T-helper 2 cell treated with Interferon-gamma antibody and Interleukin-4, amounts not matched to agents 100 ng/mL and 5 ng/mL, for 36 hours (primary cell): ENCODE measurements at regions not wholly inside any gene's neighbourhood (a gene's known extent, or its start where the extent isn't known, plus 50 kb on each side); places are given as distances from the start of the nearest gene placed in this dataset.

Source experiments
- intact Hi-C: fragments of 100-400 bp; cut with micrococcal nuclease; formaldehyde crosslinking; loops from one replicate; pipeline ENCODE4 v1.15.1; 2023

DNA sequence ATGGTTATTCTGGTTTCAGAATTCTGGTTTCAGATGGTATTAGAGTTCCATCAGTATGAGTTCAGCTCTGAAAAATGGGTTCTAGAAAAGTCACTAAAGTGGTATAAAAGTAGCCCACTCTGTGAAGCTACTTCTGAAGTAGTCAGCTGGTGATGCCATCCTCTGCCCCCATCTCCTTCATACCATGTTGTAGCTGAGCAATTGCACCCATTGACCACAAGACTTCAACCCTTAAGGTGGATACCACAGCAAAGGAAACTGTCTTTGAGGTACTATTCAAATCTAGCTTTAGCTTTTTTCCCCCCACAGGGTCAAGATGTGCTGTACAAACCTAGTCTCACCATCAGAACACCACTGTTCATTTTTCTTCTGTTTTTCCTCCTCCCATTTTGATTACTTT lies 444.9 kb downstream of the DMAC1 start:
- intact Hi-C loops = no loop called here

DNA sequence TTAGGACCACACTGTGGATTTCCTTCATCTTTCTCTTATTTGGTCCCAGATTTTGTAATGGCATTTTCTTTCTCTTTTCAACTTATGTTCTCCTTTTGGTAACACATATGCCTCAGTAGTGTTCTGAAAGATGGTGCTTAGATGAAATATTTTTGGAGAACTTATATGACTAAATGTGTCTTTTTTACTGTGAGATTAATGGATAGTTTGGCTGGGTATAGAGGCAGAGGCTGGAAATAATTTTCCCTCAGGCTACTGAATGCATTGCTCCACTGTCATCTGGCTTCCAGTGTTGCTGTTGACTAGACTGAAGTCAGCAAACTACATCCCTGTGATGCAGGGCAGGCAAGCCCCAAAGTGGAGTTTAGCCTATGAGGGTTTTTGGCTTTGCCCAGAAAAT lies 450.9 kb downstream of the DMAC1 start:
- intact Hi-C loops = no loop called here

DNA sequence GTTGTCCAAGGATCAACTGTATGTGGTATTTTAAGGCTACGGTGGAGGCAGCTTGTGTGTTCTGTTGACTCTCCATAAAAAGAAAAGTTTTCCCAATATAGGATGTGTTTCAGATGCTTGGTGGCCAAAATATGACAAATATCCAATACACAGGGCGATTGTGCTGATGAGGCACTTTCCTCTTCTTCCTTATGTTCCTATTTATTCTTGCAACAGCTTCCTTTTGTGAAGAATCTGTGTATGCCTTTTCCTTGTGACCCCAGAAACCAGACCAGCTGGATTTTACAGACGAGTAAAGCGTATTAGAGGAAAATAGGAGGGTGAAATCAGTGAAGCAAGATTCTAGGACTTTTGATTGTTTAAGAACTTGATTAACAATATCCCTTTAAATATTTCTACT lies 452.0 kb downstream of the DMAC1 start:
- intact Hi-C loops = no loop called here

DNA sequence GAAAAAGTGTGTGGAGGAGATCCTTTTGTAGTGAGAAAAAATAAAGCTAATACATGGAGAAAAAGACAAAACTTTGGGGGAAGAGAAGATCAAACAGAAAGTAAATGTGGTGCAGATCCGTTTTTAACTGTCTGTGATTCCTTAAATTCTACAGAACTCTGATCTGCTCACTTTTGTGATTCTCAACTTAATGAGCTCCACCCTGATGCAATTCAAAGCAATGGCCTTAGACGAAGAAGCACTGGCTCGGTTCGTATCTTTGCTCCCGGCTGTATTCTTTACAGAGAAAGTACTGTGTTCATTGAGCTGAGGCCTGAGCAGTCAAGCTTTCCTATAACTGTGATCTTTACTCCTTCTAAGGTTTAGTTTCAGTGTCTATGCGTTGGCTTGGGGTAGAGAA lies 453.4 kb downstream of the DMAC1 start:
- intact Hi-C loops = no loop called here

DNA sequence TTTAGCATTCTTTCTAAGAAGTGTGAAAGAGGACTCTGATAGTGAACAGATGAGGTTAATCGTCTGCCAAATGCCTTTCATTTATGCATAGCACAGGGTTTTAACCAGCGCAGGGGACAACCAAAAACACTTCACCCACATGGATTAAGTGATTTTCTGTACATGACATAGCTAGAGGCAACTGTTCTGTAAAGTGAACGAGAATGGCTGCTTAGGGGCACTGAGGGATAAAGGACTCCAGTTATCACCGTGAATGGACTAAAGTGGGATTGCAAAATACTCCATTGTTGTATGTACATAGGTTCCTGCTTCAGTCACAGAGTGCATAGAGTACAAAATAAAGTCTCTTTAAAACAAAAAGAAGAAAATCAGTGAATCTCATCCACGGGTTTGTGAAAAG lies 456.8 kb downstream of the DMAC1 start:
- intact Hi-C loops = no loop called here

DNA sequence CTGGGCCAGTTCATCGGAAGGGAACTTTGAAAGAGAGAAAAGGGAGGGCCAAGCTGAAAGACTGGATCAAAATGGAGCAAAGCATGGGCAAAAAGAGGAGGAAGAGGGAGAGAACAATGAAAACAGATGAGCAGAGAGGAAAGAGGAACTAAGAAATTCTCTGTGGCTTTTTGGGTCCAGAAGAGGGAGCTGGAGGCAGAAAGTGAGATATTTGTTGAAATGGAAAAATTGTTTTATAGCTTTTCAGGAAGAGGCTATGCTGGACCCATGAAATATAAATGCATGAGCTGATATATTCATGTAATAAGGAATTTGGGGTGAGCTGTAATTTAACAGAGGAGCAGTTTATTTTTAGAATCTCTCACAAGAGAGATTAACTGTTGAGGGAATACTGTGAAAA lies 457.3 kb downstream of the DMAC1 start:
- intact Hi-C loops = no loop called here

DNA sequence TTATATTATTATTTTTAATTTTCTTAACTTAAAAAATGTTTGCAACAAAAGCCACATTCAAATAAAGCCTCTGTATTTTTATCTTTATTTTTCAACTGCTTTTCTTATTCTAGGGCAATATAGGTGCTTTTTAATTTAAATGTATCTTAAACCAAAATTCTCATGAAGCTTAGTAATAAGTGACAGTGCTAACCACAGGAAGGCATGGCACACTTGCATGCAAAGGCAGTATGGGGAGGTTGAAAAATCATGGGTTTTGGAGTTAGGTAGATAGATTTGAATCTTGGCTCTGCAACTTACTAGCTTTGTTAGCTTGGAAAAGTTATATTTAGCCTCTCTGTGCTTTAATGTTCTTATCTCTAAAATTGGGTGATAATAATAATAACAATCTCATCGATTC lies 458.0 kb downstream of the DMAC1 start:
- intact Hi-C loops = no loop called here

DNA sequence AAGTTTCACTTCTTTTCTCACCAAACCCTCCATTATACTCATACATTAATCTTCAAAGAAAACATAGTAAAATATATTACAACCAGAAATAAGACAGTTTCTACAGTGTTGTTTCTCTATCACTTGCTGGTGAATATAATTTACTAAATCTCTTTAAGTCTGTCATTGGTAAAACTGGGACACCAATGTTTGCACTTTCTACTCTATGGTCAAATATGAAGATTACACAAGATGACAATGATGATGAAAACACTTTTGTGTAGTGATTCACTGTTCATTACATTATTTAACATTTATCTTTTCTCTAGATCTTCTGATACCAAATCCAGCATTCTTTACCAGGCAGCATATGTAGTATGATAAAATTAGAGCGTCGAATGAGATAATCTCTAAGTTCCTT lies 459.1 kb downstream of the DMAC1 start:
- intact Hi-C loops = no loop called here

DNA sequence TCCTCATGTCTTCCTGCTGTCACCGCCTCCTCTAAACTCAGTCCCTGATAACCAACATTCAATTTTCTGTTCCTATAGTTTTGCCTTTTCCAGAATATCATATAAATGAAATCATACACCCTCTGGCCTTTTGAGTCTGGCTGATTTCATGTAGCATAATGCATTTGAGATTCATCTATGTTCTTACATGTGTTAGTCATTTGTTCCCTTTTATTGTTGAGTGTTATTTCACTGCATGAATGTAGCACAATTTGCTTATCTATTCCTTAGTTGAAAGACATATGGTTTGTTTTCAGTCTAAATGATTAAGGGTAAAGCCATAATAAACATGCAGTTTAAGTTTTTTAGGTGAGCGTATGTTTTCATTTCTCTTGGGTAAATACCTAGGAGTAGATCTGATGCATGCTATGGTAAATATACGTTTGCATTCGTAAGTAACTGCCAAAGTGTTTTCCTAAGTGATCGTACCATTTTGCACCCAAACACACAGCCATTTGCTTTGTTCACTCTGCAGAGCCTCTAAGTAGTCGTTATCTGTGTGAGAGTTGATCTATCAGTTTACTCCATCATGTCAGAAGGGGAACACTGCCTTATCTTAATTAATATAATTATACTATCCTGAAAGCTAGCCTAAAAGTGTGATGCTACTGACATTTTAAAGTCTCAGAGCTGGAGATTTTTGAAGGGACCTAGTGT lies 460.8 kb downstream of the DMAC1 start:
- intact Hi-C loops = no loop called here

DNA sequence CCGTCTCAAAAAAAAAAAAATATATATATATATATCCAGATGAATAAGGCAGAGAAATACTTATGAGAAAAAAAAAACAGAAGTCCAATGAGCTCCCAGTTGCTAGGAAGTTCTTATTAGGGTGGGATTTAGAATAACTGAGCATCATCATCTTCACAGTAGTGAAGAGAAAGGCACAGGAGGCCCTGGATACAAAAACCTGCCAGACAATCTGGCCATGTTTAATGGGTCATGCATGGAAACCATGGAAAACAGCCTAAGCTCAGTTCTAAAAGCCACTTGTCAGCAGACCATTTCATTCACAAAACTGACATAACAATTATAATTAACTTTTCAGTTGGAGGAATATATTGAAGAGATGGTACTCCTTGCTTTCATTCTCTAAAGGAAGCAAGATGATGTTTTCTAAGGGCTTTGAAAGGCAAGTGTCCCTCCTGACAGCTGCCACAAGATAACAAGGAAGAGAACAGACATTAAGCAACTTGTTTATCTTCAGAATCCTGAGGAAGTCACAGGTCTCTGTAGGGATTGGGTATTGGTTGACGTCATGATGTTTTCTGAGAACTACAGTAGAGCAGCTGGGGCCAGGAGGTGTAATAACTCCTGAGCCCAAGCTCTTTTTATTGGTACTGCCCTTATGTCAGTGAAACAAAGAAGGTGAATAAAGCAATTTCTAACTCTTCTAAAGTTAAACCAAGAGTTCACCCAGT lies 463.1 kb downstream of the DMAC1 start:
- intact Hi-C loops = no loop called here

DNA sequence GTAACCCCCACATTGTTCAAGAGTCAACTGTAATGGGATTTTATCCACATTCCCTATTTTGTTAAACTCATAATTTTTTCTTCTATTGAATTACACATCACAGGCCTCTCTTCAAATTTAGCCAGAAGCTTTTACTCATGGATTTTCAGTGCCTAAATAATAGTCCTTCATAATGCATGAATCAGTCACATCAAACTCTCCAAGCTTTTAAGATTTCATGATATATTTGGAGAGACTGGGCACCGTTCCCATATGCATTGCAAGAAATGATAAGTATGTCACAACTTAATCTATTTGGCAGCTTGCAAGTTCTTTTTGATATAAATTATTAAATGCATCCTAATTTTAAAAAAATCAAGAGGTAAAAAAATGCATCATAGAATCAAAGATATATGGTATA lies 465.9 kb downstream of the DMAC1 start:
- intact Hi-C loops = no loop called here

DNA sequence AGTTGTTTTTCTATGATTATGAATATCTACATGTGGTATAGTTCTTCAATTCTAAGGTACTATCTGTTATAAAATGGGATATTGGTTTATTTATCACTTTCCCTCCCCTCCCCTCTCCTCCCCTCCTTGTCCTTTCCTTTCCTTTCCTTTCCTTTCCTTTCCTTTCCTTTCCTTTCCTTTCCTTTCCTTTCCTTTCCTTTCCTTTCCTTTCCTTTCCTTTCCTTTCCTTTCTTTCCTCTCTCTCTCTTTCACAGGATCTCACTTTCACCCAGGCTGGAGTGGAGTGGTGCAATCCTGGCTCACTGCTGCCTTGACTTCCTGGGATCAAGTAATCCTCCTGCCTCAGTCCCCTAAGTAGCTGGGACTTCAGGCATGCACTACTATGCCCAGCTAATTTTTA lies 466.8 kb downstream of the DMAC1 start:
- intact Hi-C loops = no loop called here

DNA sequence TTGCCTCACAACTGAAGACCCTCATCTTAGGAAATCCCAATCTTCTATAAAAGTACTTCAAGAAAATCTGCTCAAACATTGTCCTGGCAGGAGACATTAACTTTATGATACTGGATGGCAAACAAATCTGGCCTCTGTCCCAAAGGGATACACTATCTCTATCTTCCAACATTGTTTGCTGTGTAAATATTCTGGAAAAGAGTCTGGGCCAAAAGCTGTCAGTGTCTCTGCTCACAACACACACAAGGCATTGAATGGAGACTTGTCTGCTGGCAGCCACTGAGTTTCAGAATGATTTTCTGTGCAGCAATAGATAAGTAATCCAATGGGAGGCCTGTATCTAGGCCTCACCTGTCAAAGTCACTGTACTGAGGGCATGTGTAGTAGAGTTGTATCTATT lies 471.1 kb downstream of the DMAC1 start:
- intact Hi-C loops = no loop called here

DNA sequence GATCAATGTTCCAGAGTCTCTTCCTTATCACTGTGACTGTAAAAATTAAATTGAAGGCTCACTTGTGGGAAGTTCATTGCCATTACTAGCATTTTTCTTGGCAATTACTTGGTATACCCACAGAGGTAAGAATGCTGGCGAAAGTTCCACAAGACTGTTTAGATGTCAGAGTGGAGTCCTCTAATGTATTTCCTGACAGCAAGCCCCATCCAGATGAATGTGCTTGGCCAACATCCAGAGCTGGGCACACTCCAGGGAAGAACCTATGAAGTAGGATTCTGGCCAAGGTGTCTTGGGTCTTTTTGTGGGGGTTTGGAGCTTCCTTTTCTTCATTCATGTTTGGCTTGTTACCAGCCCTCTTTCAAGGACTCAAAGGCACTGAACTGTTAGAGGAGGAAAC lies 473.6 kb downstream of the DMAC1 start:
- intact Hi-C loops = no loop called here

DNA sequence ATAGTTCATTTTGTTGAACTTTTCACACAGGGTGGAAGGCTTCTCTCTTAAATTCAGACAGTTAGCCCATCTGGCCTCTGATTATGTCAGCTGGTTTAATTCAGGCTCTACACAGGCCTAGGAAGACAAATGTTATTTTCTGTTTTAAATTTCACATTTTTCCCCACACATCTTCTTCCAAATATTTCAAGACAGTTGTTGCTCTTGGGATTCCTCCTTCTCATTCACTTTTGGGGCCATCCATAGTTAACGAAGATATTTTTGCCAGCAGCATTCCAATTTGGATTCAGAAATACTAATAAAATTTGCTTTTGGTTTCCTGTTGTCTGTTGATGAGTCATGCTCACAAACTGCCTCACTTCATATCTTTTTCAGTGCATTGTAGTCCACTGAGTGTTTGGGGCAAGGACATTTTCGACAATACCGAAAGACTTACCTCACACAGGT lies 475.4 kb downstream of the DMAC1 start:
- intact Hi-C loops = no loop called here

DNA sequence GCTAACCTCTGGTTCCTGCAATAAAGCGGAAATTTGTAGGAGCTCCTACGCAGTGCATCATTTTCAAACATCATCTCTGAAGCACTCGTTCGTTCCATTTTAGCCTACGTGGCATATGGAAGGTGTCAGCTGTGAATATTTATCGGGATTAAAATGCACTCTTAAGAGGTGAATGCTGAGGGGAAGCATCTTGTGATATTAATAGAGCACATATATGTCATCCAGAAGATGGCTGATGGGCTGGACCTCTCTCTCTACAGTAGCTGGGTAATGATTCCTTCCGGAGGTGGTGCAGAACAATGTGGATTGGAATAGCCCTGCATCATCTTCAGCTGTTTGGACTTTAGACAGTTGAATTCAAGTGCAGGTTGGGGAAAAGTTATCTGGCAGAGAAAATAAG lies 478.7 kb downstream of the DMAC1 start:
- intact Hi-C loops = no loop called here

DNA sequence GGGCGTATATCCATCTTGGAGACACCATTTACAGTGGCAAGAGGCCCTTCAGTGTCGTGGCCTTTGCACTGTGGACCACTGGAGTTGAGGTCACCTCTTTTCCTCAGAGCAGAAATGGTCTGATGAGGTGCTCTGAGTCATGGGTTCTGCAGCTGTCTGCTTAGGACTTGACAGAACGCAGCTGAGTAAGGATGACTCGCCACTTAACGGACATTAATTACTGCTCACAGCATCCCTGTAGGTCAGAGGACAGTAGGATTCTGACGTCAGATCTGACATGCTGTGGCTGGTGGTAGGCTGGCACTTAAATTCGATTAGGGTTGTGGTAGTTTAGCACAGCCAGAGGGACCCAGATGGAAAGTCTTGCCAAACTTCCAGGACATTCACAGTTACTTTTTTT lies 479.4 kb downstream of the DMAC1 start:
- intact Hi-C loops = no loop called here

DNA sequence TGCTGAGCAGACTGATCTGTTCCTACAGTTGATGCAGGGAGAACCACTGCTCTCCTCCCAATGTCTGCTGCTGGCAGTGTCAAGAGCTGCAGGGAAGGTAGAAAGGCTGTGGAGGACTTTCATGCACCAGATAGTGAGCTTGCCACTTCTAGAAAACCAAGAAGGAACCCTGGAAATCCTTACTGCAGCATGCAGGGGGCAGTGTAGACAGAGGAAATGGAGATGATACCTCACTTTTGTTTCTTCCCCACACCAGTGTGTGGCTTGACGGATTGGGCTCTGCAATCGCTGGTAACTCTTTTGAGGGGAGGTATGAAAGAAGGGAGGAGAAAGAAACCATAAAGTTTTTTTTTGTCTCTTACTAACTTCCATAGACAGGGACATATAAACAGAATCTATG lies 480.7 kb downstream of the DMAC1 start:
- intact Hi-C loops = no loop called here

DNA sequence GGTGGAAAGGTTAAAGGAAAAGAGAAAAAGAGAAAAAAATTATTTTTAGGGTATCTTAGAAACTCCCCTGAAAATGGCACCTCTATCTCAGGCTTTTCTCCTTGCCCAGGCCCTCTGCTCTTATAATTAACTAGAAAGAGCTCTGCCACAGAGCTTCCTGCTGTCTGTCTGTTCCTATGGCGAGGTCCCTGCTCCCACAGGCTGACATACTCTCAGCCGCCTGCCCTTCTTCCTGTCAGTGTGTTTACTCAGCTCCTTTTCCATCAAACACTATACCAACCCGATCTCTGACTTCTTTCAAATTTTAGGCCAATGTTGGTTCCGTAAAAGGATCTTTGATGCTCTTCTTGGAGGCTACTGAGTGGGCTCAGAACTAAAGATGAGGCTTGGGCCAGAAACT lies 482.6 kb downstream of the DMAC1 start:
- intact Hi-C loops = no loop called here

DNA sequence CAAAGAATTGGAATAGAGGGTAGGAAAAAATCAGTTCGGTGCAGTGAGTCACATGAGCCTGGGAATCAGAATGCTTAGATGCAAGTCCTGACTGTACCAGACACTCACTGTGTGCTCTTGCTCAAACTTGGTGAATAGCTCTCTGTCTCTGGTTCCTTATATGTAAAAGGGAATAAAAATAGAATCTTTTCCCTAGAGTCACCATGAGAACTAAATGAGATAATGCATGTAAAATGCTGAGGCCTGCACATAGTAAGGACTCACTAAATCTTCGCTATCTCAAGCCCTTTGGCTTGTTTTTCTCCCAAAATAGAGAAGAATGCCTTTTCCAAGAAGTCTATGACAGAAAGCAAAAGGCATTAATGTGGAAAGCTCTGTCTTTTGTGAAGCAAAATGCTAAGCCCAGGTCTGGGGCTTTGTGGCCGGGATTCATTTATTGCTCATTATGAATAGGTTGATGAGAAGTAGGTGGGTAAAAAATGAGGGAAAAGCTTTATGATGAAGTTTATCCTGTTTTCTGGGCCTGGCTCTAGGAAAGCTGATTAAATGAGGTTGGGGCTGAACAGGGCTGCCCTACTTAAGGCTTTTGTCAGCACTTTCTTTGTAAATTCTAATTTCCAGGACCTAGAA lies 483.3 kb downstream of the DMAC1 start:
- intact Hi-C loops = no loop called here

DNA sequence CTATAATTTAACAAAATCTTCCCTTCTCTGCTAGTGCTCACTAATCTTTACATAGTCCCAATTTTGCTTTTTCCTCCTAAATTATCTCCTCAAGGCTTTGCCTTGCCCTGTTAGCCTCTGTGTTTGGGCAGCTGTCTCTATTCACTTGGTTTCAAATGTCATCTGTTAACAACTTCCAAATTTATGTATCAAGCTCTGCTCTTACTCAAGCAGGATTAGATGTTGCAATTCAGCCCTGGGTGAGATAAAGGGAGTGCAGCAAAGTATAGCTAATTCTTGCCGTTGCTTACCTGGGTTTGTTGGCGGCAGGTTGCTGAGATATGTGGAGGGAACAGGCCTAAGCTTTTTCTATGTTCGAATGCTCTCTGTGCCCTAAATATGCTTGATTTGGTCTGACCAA lies 483.8 kb downstream of the DMAC1 start:
- intact Hi-C loops = no loop called here

DNA sequence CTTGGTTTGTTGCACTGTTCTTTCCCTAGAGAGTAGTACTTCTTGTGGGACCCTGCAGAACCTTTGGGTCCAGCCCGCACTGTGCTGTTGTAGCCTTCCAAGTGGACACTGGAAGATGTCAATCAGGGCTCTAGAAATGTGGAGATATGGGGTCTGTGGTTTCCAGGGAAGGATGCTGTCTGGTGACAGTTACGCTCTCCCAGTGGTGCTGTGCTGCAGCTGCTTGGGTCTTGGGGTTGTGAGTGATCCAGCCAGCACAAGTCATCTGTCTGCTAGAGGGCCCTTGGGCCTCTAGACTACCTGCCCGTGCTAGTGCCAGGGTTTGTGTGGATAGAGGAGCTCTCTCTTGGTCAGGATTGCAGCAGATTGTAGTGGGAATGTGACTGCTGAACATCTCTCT lies 484.5 kb downstream of the DMAC1 start:
- intact Hi-C loops = no loop called here

DNA sequence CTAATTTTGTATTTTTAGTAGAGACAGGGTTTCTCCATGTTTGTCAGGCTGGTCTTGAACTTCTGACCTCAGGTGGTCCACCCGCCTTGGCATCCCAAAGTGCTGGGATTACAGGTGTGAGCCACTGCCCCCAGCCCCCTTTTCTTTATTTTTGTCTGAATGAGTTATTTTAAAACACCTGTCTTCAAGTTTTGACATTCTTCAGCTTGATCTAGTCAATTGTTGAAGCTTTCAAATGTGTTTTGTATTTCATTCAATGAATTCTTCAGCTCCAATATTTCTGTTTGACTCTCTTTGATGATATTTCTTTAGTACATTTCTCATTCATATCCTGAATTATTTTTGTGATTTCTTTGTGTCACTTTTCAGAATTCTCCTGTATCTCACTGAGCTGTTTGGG lies 486.2 kb downstream of the DMAC1 start:
- intact Hi-C loops = loop anchor here (5.0 kb wide), 1 partner anchor 459 kb away; no protein-coding TSS in a partner anchor
